22Rv1 (cell line): ENCODE measurements at regions not wholly inside any gene's neighbourhood (a gene's known extent, or its start where the extent isn't known, plus 50 kb on each side); places are given as distances from the start of the nearest gene placed in this dataset.

Experiments used
- ZFX ChIP-seq: fragments of 450-650 bp; IDR thresholded peaks from 2 replicates; pipeline ENCODE4 v1.6.1; 2017; ENCODE audit warnings: antibody characterized with exemption, borderline replicate concordance
- TF ChIP-seq, protein P1 (sequence below): fragments of 450-650 bp; IDR thresholded peaks from 2 replicates; pipeline ENCODE4 v1.5.1; 2017; ENCODE audit warnings: mild to moderate bottlenecking

DNA sequence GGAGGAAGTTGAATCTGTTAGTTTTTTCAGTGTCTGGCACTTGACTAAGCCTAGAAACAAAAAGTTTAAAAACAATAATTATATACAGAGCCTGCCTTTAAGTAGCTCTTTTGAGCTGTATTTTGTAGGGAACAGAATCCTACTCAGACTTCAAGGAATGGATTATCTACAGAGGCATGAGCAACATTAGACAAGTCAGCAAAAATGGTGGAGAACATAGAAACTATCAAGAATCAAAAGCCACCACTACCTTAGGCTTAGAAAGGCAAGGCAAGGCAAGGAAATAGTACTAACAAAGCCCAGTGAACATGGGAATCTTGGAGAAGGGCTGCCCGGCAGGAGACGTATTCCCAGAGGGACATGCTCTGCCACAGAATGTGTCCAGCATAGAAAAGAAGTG, 353.6 kb upstream of the FAT3 start:
- TF ChIP-seq, protein P1, sequence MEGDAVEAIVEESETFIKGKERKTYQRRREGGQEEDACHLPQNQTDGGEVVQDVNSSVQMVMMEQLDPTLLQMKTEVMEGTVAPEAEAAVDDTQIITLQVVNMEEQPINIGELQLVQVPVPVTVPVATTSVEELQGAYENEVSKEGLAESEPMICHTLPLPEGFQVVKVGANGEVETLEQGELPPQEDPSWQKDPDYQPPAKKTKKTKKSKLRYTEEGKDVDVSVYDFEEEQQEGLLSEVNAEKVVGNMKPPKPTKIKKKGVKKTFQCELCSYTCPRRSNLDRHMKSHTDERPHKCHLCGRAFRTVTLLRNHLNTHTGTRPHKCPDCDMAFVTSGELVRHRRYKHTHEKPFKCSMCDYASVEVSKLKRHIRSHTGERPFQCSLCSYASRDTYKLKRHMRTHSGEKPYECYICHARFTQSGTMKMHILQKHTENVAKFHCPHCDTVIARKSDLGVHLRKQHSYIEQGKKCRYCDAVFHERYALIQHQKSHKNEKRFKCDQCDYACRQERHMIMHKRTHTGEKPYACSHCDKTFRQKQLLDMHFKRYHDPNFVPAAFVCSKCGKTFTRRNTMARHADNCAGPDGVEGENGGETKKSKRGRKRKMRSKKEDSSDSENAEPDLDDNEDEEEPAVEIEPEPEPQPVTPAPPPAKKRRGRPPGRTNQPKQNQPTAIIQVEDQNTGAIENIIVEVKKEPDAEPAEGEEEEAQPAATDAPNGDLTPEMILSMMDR: no peak
- TF ChIP-seq ZFX: no peak
